ENCODE measurements at regions not wholly inside any gene's neighbourhood (a gene's known extent, or its start where the extent isn't known, plus 50 kb on each side); places are given as distances from the start of the nearest gene placed in this dataset.

- peaks cover 80% of the 10 kb centered on the region for H3K4me1 ChIP-seq (ENCODE audit: insufficient read depth, low read length)
- no peak for FAIRE-seq
- H3K27me3 ChIP-seq (ENCODE audit: control insufficient read depth in 1 of 2, insufficient read depth in 2 of 2, low read length in 2 of 2) = no peaks in the 10 kb centered on the region
- DNase-seq (ENCODE audit: low spot score) = no peak
- no peak for TF ChIP-seq ZNF20 (CRISPR knock-in tag; IDR thresholded peaks at IDR 0.05)
- TF ChIP-seq ZBTB40 (IDR thresholded peaks at IDR 0.05) = peak; percentile 24; the same call in 1 of the 2 replicates
- peak; percentile 96 for TF ChIP-seq ZBTB40 (CRISPR knock-in tag; IDR thresholded peaks at IDR 0.05)
- ChIA-PET CTCF (ENCODE audit: low intra/inter-chr PET ratio, low total read pairs) (no interaction called here), POLR2A (no interaction called here)
- H3K79me2 ChIP-seq (ENCODE audit: insufficient read depth, low read length) = no peaks in the 10 kb centered on the region
- intact Hi-C loops (cut with micrococcal nuclease; ENCODE audit: unreplicated experiment) (loop anchor here (5.0 kb wide), 1 partner anchor 53 kb away; no protein-coding TSS in a partner anchor), in situ Hi-C loops (cut with HindIII; ENCODE audit: extremely low pct_ligation_motif_present, low pct_unique_long_range_greater_than_20kb) (loop anchor here (25.0 kb wide), 1 partner anchor 193 kb away; no protein-coding TSS in a partner anchor)
- no peak for ATAC-seq
- H3K4me2 ChIP-seq (ENCODE audit: low read depth, low read length) = no peak overlapping the region
- H3K9ac ChIP-seq (ENCODE audit: insufficient read depth, low read depth, low read length) = no peak overlapping the region
- H4K20me1 ChIP-seq (ENCODE audit: insufficient read depth, low read length) = no peaks in the 10 kb centered on the region
- H3K9me3 ChIP-seq (ENCODE audit: low read length) = no peaks in the 10 kb centered on the region
- no peak overlapping the region for H3K4me3 ChIP-seq (replicated peaks in 1 of 3; ENCODE audit: insufficient read depth in 1 of 3, low read depth in 2 of 3, low read length in 3 of 3)
- no TSS peak for BruUV-seq (replicated peaks)
- H3K27ac ChIP-seq (ENCODE audit: extremely low read length, insufficient read depth, low read length) = no peak overlapping the region
- H3K36me3 ChIP-seq (replicated peaks in 1 of 2; ENCODE audit: control insufficient read depth in 1 of 2, insufficient read depth in 2 of 2, low read length in 2 of 2) = no peaks in the 10 kb centered on the region
- no peak overlapping the region for H2AFZ ChIP-seq (ENCODE audit: low read length)
- 94% methylated on average over 1 of the region's 1 CpG for WGBS (ENCODE audit: low lambda C conversion rate)
Observed at GRCh38 chr5:173768891-173769290, 119.3 kb upstream of the CPEB4 start.

Measured in HepG2 (cell line).